CD4-positive, CD25-positive, alpha-beta regulatory T cell (primary cell): ENCODE measurements at regions not wholly inside any gene's neighbourhood (a gene's known extent, or its start where the extent isn't known, plus 50 kb on each side); places are given as distances from the start of the nearest gene placed in this dataset.

Source experiments
- ATAC-seq, 2 donors: fragments of 150-1000 bp; cut with Tn5 transposase; one replicate each; pipeline ENCODE4 v1.10.0; 2021; ENCODE audit warnings: low read depth in 2 of 2, moderate number of reproducible peaks in 2 of 2, moderate library complexity in 1 of 2
- DNase-seq, 3 donors: peaks; one replicate each; pipeline versions ENCODE4 v3.0.0 to v3.0.0-alpha.2; 2012 to 2022; ENCODE audit warnings: mixed read lengths in 1 of 3
- H3K27ac ChIP-seq: one replicate; pipeline ENCODE4 v1.7.0; 2013; ENCODE audit warnings: mild to moderate bottlenecking, low read length; ENCODE audit not compliant: insufficient read depth, poor library complexity, severe bottlenecking
- H3K27me3 ChIP-seq: one replicate; pipeline ENCODE4 v1.7.0; 2013; ENCODE audit warnings: low read length; ENCODE audit not compliant: control insufficient read depth, insufficient read depth
- H3K36me3 ChIP-seq: one replicate; pipeline ENCODE4 v1.7.0; 2013; ENCODE audit warnings: mild to moderate bottlenecking, low read length, moderate library complexity; ENCODE audit not compliant: control insufficient read depth, insufficient read depth
- H3K4me1 ChIP-seq: 2 replicates; pipeline ENCODE4 v1.7.0; 2013; ENCODE audit warnings: mild to moderate bottlenecking, low read length; ENCODE audit not compliant: insufficient read depth, control insufficient read depth, poor library complexity, severe bottlenecking
- H3K4me3 ChIP-seq: one replicate; pipeline ENCODE4 v1.7.0; 2013; ENCODE audit warnings: low read depth, mild to moderate bottlenecking, low read length, moderate library complexity
- H3K9me3 ChIP-seq, 2 experiments: 1 replicate in 1 of 2; 2 replicates in 1 of 2; pipeline ENCODE4 v1.7.0; 2013; ENCODE audit warnings: low read length in 2 of 2, mild to moderate bottlenecking in 1 of 2, moderate library complexity in 1 of 2; ENCODE audit not compliant: control insufficient read depth in 2 of 2
- H3K27ac Mint-ChIP-seq, 3 donors: one replicate each; pipeline ENCODE4 v1.8.0; 2020 to 2022; ENCODE audit warnings: mild to moderate bottlenecking in 3 of 3, mixed read lengths in 3 of 3, moderate library complexity in 2 of 3
- H3K27me3 Mint-ChIP-seq: one replicate; pipeline ENCODE4 v1.8.0; 2022; ENCODE audit warnings: mild to moderate bottlenecking, mixed read lengths
- H3K36me3 Mint-ChIP-seq: one replicate; pipeline ENCODE4 v1.8.0; 2020; ENCODE audit warnings: mixed read lengths
- H3K4me1 Mint-ChIP-seq, 4 donors: one replicate each; pipeline ENCODE4 v1.8.0; 2020 to 2022; ENCODE audit warnings: mixed read lengths in 4 of 4, mild to moderate bottlenecking in 1 of 4
- H3K4me3 Mint-ChIP-seq, 4 donors: one replicate each; pipeline ENCODE4 v1.8.0; 2020 to 2022; ENCODE audit warnings: mild to moderate bottlenecking in 4 of 4, mixed read lengths in 4 of 4, moderate library complexity in 3 of 4
- H3K9me3 Mint-ChIP-seq, 7 donors: one replicate each; pipeline ENCODE4 v1.8.0; 2020 to 2022; ENCODE audit warnings: mixed read lengths in 7 of 7, mild to moderate bottlenecking in 3 of 7, moderate library complexity in 2 of 7

GRCh38 chr7:67518580-67518979 is 521.9 kb downstream of the TYW1 start:
- Mint-ChIP-seq H3K36me3 (no peaks in the 10 kb centered on the region), H3K27ac (no peak overlapping the region), H3K9me3 (peaks cover 0 to 12% (median 1%) of the 10 kb centered on the region in 7 donors), H3K4me1 (no peaks in the 10 kb centered on the region), H3K27me3 (no peaks in the 10 kb centered on the region), H3K4me3 (no peak overlapping the region)
- no peak for ATAC-seq
- H3K27me3 ChIP-seq, result no peaks in the 10 kb centered on the region
- no peak for DNase-seq
- H3K4me1 ChIP-seq, result no peaks in the 10 kb centered on the region
- no peak overlapping the region for H3K4me3 ChIP-seq
- H3K27ac ChIP-seq, result no peak overlapping the region
- H3K9me3 ChIP-seq, result no peaks in the 10 kb centered on the region
- H3K36me3 ChIP-seq, result no peaks in the 10 kb centered on the region

DNA sequence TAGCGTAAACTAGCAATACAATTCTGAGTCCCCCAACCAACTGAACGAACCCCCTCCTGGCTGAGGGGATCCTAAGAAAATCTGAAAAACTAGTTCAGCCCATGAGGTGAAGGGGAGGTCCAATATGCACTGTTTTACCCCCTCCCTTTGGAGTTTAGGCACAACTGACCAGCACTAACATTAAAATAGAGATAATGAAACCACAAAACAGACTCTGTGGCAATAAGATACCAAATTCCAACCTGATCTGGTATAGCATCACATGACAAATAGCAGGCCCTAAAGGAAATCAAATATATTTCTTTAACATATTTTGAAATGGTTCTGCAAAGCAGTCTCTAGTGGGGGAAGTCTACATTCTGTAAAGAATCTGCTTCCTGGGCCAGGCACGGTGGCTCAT is 522.5 kb downstream of the TYW1 start:
- Histone ChIP-seq H3K36me3 (no peaks in the 10 kb centered on the region), H3K9me3 (no peaks in the 10 kb centered on the region), H3K4me1 (no peaks in the 10 kb centered on the region), H3K4me3 (no peak overlapping the region), H3K27ac (no peak overlapping the region), H3K27me3 (no peaks in the 10 kb centered on the region)
- Mint-ChIP-seq H3K27ac (no peak overlapping the region), H3K36me3 (no peaks in the 10 kb centered on the region), H3K4me1 (no peaks in the 10 kb centered on the region), H3K4me3 (no peak overlapping the region), H3K9me3 (peaks cover 0 to 12% (median 1%) of the 10 kb centered on the region in 7 donors), H3K27me3 (no peaks in the 10 kb centered on the region)
- ATAC-seq (no peak), DNase-seq (no peak)

- Histone ChIP-seq H3K9me3 (no peaks in the 10 kb centered on the region), H3K27me3 (no peaks in the 10 kb centered on the region), H3K36me3 (no peaks in the 10 kb centered on the region), H3K4me1 (no peaks in the 10 kb centered on the region), H3K27ac (no peak overlapping the region), H3K4me3 (no peak overlapping the region)
- Mint-ChIP-seq H3K4me1 (no peaks in the 10 kb centered on the region), H3K27me3 (no peaks in the 10 kb centered on the region), H3K27ac (no peak overlapping the region), H3K9me3 (peaks cover 0 to 12% (median 0%) of the 10 kb centered on the region in 7 donors), H3K4me3 (no peak overlapping the region), H3K36me3 (no peaks in the 10 kb centered on the region)
- DNase-seq (no peak), ATAC-seq (no peak)
Observed at GRCh38 chr7:67522504-67522903, 525.9 kb downstream of the TYW1 start.

GRCh38 chr7:67523713-67524112 is 527.1 kb downstream of the TYW1 start:
- Mint-ChIP-seq H3K27ac (no peak overlapping the region), H3K4me3 (no peak overlapping the region), H3K4me1 (no peaks in the 10 kb centered on the region), H3K27me3 (no peaks in the 10 kb centered on the region), H3K36me3 (no peaks in the 10 kb centered on the region), H3K9me3 (peaks cover 0 to 12% (median 0%) of the 10 kb centered on the region in 7 donors)
- H3K36me3 ChIP-seq, result no peaks in the 10 kb centered on the region
- H3K4me3 ChIP-seq, result no peak overlapping the region
- no peaks in the 10 kb centered on the region for H3K27me3 ChIP-seq
- no peaks in the 10 kb centered on the region for H3K4me1 ChIP-seq
- H3K9me3 ChIP-seq, result no peaks in the 10 kb centered on the region
- H3K27ac ChIP-seq, result no peak overlapping the region
- ATAC-seq (no peak), DNase-seq (no peak)

DNA sequence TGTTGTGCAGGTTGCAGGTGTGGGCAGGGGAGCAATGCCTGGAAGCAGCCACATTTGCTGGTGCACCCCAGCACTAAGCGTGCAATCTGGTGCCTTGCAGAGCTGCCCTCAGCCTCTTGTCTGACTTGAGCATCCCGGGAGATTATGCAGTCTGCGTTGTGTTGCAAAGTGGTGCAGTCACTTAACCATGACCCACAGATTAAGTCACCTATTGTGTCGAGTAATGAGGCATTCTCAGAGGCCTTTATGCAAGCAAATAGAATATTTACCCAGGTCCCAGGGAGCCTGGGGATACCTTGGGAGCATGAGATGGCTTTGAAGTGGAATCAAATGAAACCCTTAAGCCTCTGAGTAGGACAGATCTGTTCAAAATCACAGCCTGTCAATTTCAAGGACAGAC is 529.0 kb downstream of the TYW1 start:
- Histone ChIP-seq H3K4me1 (no peaks in the 10 kb centered on the region), H3K9me3 (no peaks in the 10 kb centered on the region), H3K4me3 (no peak overlapping the region), H3K36me3 (no peaks in the 10 kb centered on the region), H3K27me3 (no peaks in the 10 kb centered on the region), H3K27ac (no peak overlapping the region)
- DNase-seq (no peak), ATAC-seq (no peak)
- H3K27me3 Mint-ChIP-seq, result no peaks in the 10 kb centered on the region
- H3K9me3 Mint-ChIP-seq, result peaks cover 0 to 10% (median 2%) of the 10 kb centered on the region in 7 donors
- H3K4me3 Mint-ChIP-seq, result no peak overlapping the region
- no peak overlapping the region for H3K27ac Mint-ChIP-seq
- H3K36me3 Mint-ChIP-seq, result no peaks in the 10 kb centered on the region
- H3K4me1 Mint-ChIP-seq, result no peaks in the 10 kb centered on the region

DNA sequence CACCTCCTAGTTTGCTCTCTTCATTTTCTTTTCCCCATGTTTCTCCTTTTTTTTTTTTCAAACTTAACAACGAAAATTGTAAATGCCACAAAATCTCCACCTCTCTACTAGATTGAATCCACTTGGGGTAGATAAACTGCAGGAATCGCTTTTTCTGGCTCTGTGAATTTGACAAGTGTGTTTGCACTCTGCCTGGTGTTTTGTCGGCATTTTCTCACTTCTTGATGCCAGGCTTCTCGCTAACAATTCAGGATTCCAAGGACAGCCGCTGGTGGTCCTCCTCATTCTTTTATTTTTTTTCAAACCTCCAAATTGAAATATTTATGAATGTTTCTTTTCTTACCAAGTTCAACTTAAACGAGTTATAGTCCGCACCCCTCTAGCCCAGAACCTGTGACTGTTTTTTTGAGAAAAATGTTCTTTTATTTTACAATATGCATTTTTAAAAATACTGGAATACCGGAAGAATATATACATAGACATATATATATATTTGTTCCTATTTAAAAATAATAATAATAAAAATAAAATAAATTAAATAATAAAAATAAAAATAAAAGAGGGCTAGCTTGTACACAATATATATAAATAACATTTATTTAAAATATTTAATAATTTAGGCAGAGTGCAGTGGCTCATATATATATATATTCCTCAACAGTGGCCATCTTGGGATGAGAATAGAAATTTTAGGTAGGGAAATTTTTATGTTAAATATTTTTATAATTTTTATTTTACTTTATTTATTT is 538.8 kb downstream of the TYW1 start:
- no peak for ATAC-seq
- Mint-ChIP-seq H3K36me3 (no peaks in the 10 kb centered on the region), H3K27ac (no peak overlapping the region), H3K27me3 (no peaks in the 10 kb centered on the region), H3K4me3 (no peak overlapping the region), H3K9me3 (peaks cover 0 to 9% (median 2%) of the 10 kb centered on the region in 7 donors), H3K4me1 (no peaks in the 10 kb centered on the region)
- Histone ChIP-seq H3K4me3 (no peak overlapping the region), H3K9me3 (no peaks in the 10 kb centered on the region), H3K4me1 (no peaks in the 10 kb centered on the region), H3K27me3 (no peaks in the 10 kb centered on the region), H3K36me3 (no peaks in the 10 kb centered on the region), H3K27ac (no peak overlapping the region)
- DNase-seq, result no peak

DNA sequence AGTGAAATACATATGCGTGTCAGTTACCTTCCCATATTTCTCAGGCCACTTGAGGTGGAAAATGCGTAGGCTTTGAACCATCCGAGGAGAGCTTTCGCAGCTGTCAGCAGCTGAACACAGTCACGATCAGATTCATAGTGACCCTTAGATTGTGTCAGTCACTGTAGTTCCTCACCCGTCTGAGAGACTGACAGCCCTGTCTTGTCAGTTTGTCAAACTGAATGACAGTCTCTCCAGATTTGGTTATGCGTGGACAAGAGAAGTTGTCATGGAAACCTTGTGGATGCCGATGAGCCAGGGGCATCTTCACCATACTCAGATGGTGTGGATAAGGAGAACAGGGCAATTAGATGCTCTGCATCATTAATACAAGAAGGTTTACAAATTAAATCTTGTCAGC is 546.3 kb downstream of the TYW1 start:
- DNase-seq, result no peak
- H3K27me3 Mint-ChIP-seq, result no peaks in the 10 kb centered on the region
- H3K4me3 Mint-ChIP-seq, result no peak overlapping the region
- no peaks in the 10 kb centered on the region for H3K4me1 Mint-ChIP-seq
- Histone ChIP-seq H3K4me1 (no peaks in the 10 kb centered on the region), H3K36me3 (no peaks in the 10 kb centered on the region), H3K27ac (no peak overlapping the region), H3K9me3 (no peaks in the 10 kb centered on the region), H3K4me3 (no peak overlapping the region), H3K27me3 (no peaks in the 10 kb centered on the region)
- no peak overlapping the region for H3K27ac Mint-ChIP-seq
- H3K9me3 Mint-ChIP-seq, result peaks cover 0 to 11% (median 1%) of the 10 kb centered on the region in 7 donors
- no peak for ATAC-seq
- no peaks in the 10 kb centered on the region for H3K36me3 Mint-ChIP-seq

GRCh38 chr7:67547183-67547907 is 550.7 kb downstream of the TYW1 start:
- Histone ChIP-seq H3K9me3 (no peaks in the 10 kb centered on the region), H3K36me3 (no peaks in the 10 kb centered on the region), H3K4me3 (no peak overlapping the region), H3K4me1 (no peaks in the 10 kb centered on the region), H3K27ac (no peak overlapping the region), H3K27me3 (no peaks in the 10 kb centered on the region)
- no peaks in the 10 kb centered on the region for H3K27me3 Mint-ChIP-seq
- no peak overlapping the region for H3K4me3 Mint-ChIP-seq
- no peaks in the 10 kb centered on the region for H3K36me3 Mint-ChIP-seq
- H3K27ac Mint-ChIP-seq, result no peak overlapping the region
- DNase-seq (no peak), ATAC-seq (no peak)
- peaks cover 0 to 7% (median 4%) of the 10 kb centered on the region in 7 donors for H3K9me3 Mint-ChIP-seq
- no peaks in the 10 kb centered on the region for H3K4me1 Mint-ChIP-seq
